K562 (cell line): ENCODE measurements at regions not wholly inside any gene's neighbourhood (a gene's known extent, or its start where the extent isn't known, plus 50 kb on each side); places are given as distances from the start of the nearest gene placed in this dataset.

Source experiments
- ATAC-seq: fragments of 200-7000 bp; cut with Tn5 transposase; 3 replicates; pipeline ENCODE4 v1.9.1; 2020; ENCODE audit warnings: moderate library complexity
- BruUV-seq: library from RNA; stranded (reverse); fragments of 400-500 nt; replicated peaks from 2 replicates; lab custom pipeline; 2021; lab: Mats Ljungman, UMichigan
- CTCF ChIA-PET: fragments of 300-600 bp; formaldehyde crosslinking; extraction: SDS; loops from one replicate; lab custom pipeline; 2021; ENCODE audit warnings: low intra/inter-chr PET ratio; lab: Yijun Ruan, JAX
- POLR2A ChIA-PET: fragments of 300-600, 350-650 bp; sonication (Branson Sonifier 250); formaldehyde crosslinking; extraction: SDS; loops from one replicate; lab custom pipeline; 2021; ENCODE audit warnings: antibody characterized with exemption, inconsistent platforms; lab: Yijun Ruan, JAX
- DNase-seq, 4 experiments: peaks; one replicate each; pipeline versions ENCODE4 v3.0.0 to v3.0.0-alpha.2; 2011 to 2018; ENCODE audit warnings: low spot score in 3 of 4, mixed read lengths in 3 of 4; ENCODE audit errors: extremely low read depth in 1 of 4
- FAIRE-seq: peaks from 2 replicates; lab custom pipeline; 2011; peaks lifted over from hg19 to GRCh38; lab: Jason Lieb, UNC
- H2AFZ ChIP-seq: 2 replicates; pipeline ENCODE4 v1.6.0; 2011; ENCODE audit warnings: low read depth, low read length, control low read depth, inconsistent platforms
- H3K27ac ChIP-seq: fragments of 200-600 bp; 3 replicates; pipeline ENCODE4 v1.8.0; 2011; ENCODE audit warnings: low read depth, mild to moderate bottlenecking, control low read depth, inconsistent platforms, low read length, moderate library complexity, mixed read lengths; ENCODE audit errors: extremely low read depth
- H3K27me3 ChIP-seq, 2 experiments: fragments of 300-600 bp in 1 of 2; 2 replicates in 1 of 2; 3 replicates in 1 of 2; pipeline versions ENCODE4 v1.6.0 to v1.8.0; 2011; ENCODE audit warnings: inconsistent platforms in 2 of 2, low read length in 2 of 2, mild to moderate bottlenecking in 1 of 2, mixed read lengths in 1 of 2, moderate library complexity in 1 of 2; ENCODE audit not compliant: control insufficient read depth in 2 of 2, insufficient read depth in 2 of 2
- H3K36me3 ChIP-seq: fragments of 300-600 bp; 3 replicates; pipeline ENCODE4 v1.8.0; 2011; ENCODE audit warnings: mild to moderate bottlenecking, low read length, inconsistent platforms; ENCODE audit not compliant: control insufficient read depth, insufficient read depth
- H3K4me1 ChIP-seq, 2 experiments: fragments of 200-600 bp in 1 of 2; replicated peaks in 1 of 2; 2 replicates in 1 of 2; 3 replicates in 1 of 2; pipeline versions ENCODE4 v1.5.1 to v1.8.0; 2011; ENCODE audit warnings: inconsistent platforms in 2 of 2, low read length in 2 of 2, mild to moderate bottlenecking in 1 of 2, mixed read lengths in 1 of 2, moderate library complexity in 1 of 2; ENCODE audit not compliant: control insufficient read depth in 2 of 2, insufficient read depth in 2 of 2
- H3K4me2 ChIP-seq: 2 replicates; pipeline ENCODE4 v1.6.1; 2011; ENCODE audit warnings: low read length, control low read depth, inconsistent platforms, mixed read lengths; ENCODE audit not compliant: insufficient read depth
- H3K4me3 ChIP-seq: fragments of 200-600 bp; sonication (generic), shearing (Covaris generic); 2 replicates; pipeline ENCODE4 v1.5.1; 2016; ENCODE audit warnings: control low read depth, inconsistent platforms
- H3K79me2 ChIP-seq: fragments of 200-600 bp; 3 replicates; pipeline ENCODE4 v1.8.0; 2011; ENCODE audit warnings: low read length, inconsistent platforms; ENCODE audit not compliant: control insufficient read depth, insufficient read depth
- H3K9ac ChIP-seq, 2 experiments: 2 replicates each; pipeline versions ENCODE4 v1.6.0 to v1.6.1; 2011; ENCODE audit warnings: low read depth in 2 of 2, low read length in 2 of 2, control low read depth in 1 of 2, inconsistent platforms in 1 of 2, mild to moderate bottlenecking in 1 of 2, mixed read lengths in 1 of 2; ENCODE audit not compliant: insufficient read depth in 1 of 2
- H3K9me1 ChIP-seq: one replicate; pipeline ENCODE4 v1.6.0; 2011; ENCODE audit warnings: inconsistent platforms, mild to moderate bottlenecking, low read length, moderate library complexity; ENCODE audit not compliant: control insufficient read depth, insufficient read depth
- H3K9me3 ChIP-seq: replicated peaks from 2 replicates; pipeline ENCODE4 v1.5.1; 2011; ENCODE audit warnings: low read depth, low read length, inconsistent platforms; ENCODE audit not compliant: control insufficient read depth, insufficient read depth
- H4K20me1 ChIP-seq: replicated peaks from 2 replicates; pipeline ENCODE4 v1.6.1; 2011; ENCODE audit warnings: low read length, inconsistent platforms, mixed read lengths; ENCODE audit not compliant: control insufficient read depth, insufficient read depth
- BDP1 ChIP-seq: IDR thresholded peaks from 3 replicates; pipeline ENCODE4 v1.6.1; 2011; ENCODE audit not compliant: insufficient read length, insufficient read depth
- BHLHE40 ChIP-seq: IDR thresholded peaks from 2 replicates; pipeline ENCODE4 v1.6.1; 2011; ENCODE audit warnings: low read length, improper control_type of control experiment
- CBFA2T2 ChIP-seq: fragments of 450-650 bp; conservative IDR thresholded peaks from 2 replicates; pipeline ENCODE4 v1.6.1; 2017; ENCODE audit warnings: mild to moderate bottlenecking
- ELF4 ChIP-seq: fragments of 450-650 bp; formaldehyde crosslinking; IDR thresholded peaks from 2 replicates; pipeline ENCODE4 v1.4.0; 2022; ENCODE audit warnings: missing genetic modification characterization
- EP400 ChIP-seq: fragments of 450-650 bp; IDR thresholded peaks from 2 replicates; pipeline ENCODE4 v1.6.1; 2017; ENCODE audit warnings: antibody characterized with exemption, mild to moderate bottlenecking, moderate library complexity
- GATA2 ChIP-seq: sonication (generic); formaldehyde crosslinking; IDR thresholded peaks from 2 replicates; pipeline ENCODE4 v1.4.0; 2020; ENCODE audit warnings: mild to moderate bottlenecking, missing genetic modification reagents
- HDAC3 ChIP-seq: fragments of 450-650 bp; IDR thresholded peaks from 2 replicates; pipeline ENCODE4 v1.6.1; 2018; ENCODE audit warnings: borderline replicate concordance, mild to moderate bottlenecking, moderate library complexity; ENCODE audit not compliant: partially characterized antibody
- MCM7 ChIP-seq, 2 experiments: fragments of 450-650 bp; IDR thresholded peaks; 2 replicates each; pipeline ENCODE4 v1.6.1; 2016 to 2018
- MIER1 ChIP-seq: fragments of 450-650 bp; IDR thresholded peaks from 2 replicates; pipeline ENCODE4 v1.6.1; 2016; ENCODE audit warnings: antibody characterized with exemption, mild to moderate bottlenecking, low read depth
- NFIX ChIP-seq: fragments of 250-450 bp; sonication (Bioruptor Pico); IDR thresholded peaks from 2 replicates; pipeline ENCODE4 v1.4.0; 2020; ENCODE audit warnings: low read depth, mild to moderate bottlenecking, moderate library complexity
- NFRKB ChIP-seq: fragments of 450-650 bp; IDR thresholded peaks from 2 replicates; pipeline ENCODE4 v1.6.1; 2016; ENCODE audit warnings: low read depth
- RBM25 ChIP-seq: fragments of 200-400 bp; formaldehyde crosslinking; IDR thresholded peaks from 2 replicates; pipeline ENCODE4 v1.6.1; 2018; ENCODE audit warnings: low read length, low read depth, moderate library complexity; ENCODE audit not compliant: severe bottlenecking
- TAF1 ChIP-seq: IDR thresholded peaks from 2 replicates; pipeline ENCODE4 v1.6.1; 2011; ENCODE audit warnings: mild to moderate bottlenecking, low read length, moderate library complexity; ENCODE audit not compliant: insufficient read depth, control insufficient read depth, severe bottlenecking; ENCODE audit errors: extremely low read depth
- TAL1 ChIP-seq: fragments of 450-650 bp; IDR thresholded peaks from 2 replicates; pipeline ENCODE4 v1.6.1; 2016; ENCODE audit warnings: mild to moderate bottlenecking
- TRIM24 ChIP-seq, 2 experiments: fragments of 450-650 bp; IDR thresholded peaks; 2 replicates each; pipeline ENCODE4 v1.6.1; 2016
- WHSC1 ChIP-seq: IDR thresholded peaks from one replicate; pipeline ENCODE4 v1.6.1; 2012; ENCODE audit warnings: low read length, control low read depth, inconsistent platforms
- ZFX ChIP-seq: sonication (generic); formaldehyde crosslinking; IDR thresholded peaks from 2 replicates; pipeline ENCODE4 v1.8.0; 2022; ENCODE audit warnings: mild to moderate bottlenecking, missing genetic modification reagents, moderate library complexity
- WGBS: fragments of 100-300 bp; shearing (Covaris generic); methylation state at CpG from one replicate; pipeline ENCODE4 v1.1.6; 2016; ENCODE audit warnings: low coverage, mixed read lengths; ENCODE audit not compliant: insufficient coverage; ENCODE audit errors: missing lambda C conversion rate; 5-methylcytosine and 5-hydroxymethylcytosine counted together
- in situ Hi-C: fragments of 300-500 bp; cut with MboI; formaldehyde crosslinking; loops from 4 replicates; pipeline ENCODE4 v1.15.0; 2018; ENCODE audit warnings: inconsistent platforms, mixed read lengths
- intact Hi-C: fragments of 100-400 bp; cut with micrococcal nuclease; formaldehyde crosslinking; loops from 2 replicates; pipeline ENCODE4 v1.14.2; 2022
- TF ChIP-seq, protein P1 (sequence below): fragments of 200-400 bp; formaldehyde crosslinking; IDR thresholded peaks from 2 replicates; pipeline ENCODE4 v1.6.1; 2017; ENCODE audit warnings: mild to moderate bottlenecking, low read depth, low read length, moderate library complexity
- TF ChIP-seq, protein P2 (sequence below): fragments of 250-450 bp; sonication (Bioruptor Pico); IDR thresholded peaks from 2 replicates; pipeline ENCODE4 v1.5.1; 2021; ENCODE audit warnings: mild to moderate bottlenecking
- TF ChIP-seq, protein P3 (sequence below): fragments of 250-450 bp; sonication (Bioruptor Pico); IDR thresholded peaks from 2 replicates; pipeline ENCODE4 v1.4.0; 2020; ENCODE audit warnings: mild to moderate bottlenecking, moderate library complexity

DNA sequence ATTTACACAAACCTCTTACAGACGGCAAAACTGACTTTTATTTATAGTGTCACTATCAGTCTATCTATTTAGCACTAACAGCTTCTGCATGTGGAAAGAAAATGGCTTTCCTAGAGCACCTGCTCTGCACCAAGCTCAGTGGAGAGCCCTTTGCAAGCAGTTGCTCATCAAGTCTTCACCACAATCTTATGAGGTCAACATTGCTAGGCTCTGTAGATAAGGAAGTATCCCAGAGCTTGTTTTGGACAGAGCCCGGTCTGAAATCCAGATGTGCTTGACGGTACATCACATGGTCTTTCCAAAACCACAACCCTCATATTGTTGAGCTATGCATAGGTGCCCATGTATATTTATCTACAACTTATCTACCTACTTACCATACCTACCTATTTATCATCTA lies 572.7 kb upstream of the CDH5 start (continued):
- TF ChIP-seq NFRKB (no peak), ELF4 (CRISPR knock-in tag) (no peak), NFIX (CRISPR knock-in tag) (no peak), CBFA2T2 (0 out of 2 replicates have a peak, but pooled peaks have one; percentile 14), TRIM24 (IDR thresholded peaks at IDR 0.05) (0 out of 4 replicates have a peak, but pooled peaks of 1 of the 2 experiments have one; percentile 20)

DNA sequence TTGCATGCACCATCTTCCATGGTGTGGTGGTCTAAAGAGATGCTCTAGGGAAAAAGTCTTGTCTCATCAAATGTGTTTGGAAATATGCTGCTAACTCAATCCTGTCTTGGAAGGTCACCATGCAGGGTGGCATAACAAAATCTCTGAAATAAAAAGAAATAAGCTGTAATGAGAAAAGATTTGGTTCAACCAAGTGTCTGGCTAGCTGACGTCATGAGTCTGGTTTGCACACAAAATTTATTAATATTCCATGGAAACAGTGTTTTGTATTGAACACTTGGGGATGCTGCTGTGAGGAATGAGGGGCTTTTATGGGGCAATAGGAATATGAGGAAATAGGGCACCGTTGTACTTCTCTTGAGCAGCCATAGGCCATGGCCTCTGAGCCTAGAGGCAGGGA lies 575.7 kb upstream of the CDH5 start:
- POLR2A ChIA-PET, result no interaction called here
- H3K27me3 ChIP-seq, result no peaks in the 10 kb centered on the region
- H4K20me1 ChIP-seq, result no peaks in the 10 kb centered on the region
- no peak for FAIRE-seq
- ATAC-seq, result no peak
- BruUV-seq, result no TSS peak
- WGBS, result 14% methylated on average over 2 of the region's 2 CpGs
- in situ Hi-C loops, result no loop called here
- H3K9me1 ChIP-seq, result no peaks in the 10 kb centered on the region
- DNase-seq, result no peak
- H3K36me3 ChIP-seq, result no peaks in the 10 kb centered on the region
- no peak overlapping the region for H3K4me3 ChIP-seq
- no peaks in the 10 kb centered on the region for H3K4me1 ChIP-seq
- CTCF ChIA-PET, result no interaction called here
- H2AFZ ChIP-seq, result no peak overlapping the region
- intact Hi-C loops, result no loop called here
- no peak overlapping the region for H3K4me2 ChIP-seq
- no peaks in the 10 kb centered on the region for H3K79me2 ChIP-seq
- no peak overlapping the region for H3K9ac ChIP-seq
- H3K27ac ChIP-seq, result no peak overlapping the region
- no peaks in the 10 kb centered on the region for H3K9me3 ChIP-seq
- TF ChIP-seq TAL1, result no peak
- no peak for TF ChIP-seq HDAC3
- TF ChIP-seq TAF1, result no peak
- no peak for TF ChIP-seq ZFX (CRISPR knock-in tag)
- TF ChIP-seq, protein P1, sequence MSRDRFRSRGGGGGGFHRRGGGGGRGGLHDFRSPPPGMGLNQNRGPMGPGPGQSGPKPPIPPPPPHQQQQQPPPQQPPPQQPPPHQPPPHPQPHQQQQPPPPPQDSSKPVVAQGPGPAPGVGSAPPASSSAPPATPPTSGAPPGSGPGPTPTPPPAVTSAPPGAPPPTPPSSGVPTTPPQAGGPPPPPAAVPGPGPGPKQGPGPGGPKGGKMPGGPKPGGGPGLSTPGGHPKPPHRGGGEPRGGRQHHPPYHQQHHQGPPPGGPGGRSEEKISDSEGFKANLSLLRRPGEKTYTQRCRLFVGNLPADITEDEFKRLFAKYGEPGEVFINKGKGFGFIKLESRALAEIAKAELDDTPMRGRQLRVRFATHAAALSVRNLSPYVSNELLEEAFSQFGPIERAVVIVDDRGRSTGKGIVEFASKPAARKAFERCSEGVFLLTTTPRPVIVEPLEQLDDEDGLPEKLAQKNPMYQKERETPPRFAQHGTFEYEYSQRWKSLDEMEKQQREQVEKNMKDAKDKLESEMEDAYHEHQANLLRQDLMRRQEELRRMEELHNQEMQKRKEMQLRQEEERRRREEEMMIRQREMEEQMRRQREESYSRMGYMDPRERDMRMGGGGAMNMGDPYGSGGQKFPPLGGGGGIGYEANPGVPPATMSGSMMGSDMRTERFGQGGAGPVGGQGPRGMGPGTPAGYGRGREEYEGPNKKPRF, result no peak
- TF ChIP-seq, protein P2, sequence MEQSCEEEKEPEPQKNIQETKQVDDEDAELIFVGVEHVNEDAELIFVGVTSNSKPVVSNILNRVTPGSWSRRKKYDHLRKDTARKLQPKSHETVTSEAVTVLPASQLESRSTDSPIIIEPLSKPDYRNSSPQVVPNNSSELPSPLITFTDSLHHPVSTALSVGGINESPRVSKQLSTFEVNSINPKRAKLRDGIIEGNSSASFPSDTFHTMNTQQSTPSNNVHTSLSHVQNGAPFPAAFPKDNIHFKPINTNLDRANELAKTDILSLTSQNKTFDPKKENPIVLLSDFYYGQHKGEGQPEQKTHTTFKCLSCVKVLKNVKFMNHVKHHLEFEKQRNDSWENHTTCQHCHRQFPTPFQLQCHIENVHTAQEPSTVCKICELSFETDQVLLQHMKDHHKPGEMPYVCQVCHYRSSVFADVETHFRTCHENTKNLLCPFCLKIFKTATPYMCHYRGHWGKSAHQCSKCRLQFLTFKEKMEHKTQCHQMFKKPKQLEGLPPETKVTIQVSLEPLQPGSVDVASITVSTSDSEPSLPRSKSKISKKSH (CRISPR knock-in tag), result no peak
- no peak for TF ChIP-seq GATA2
- no peak for TF ChIP-seq WHSC1
- TF ChIP-seq RBM25, result no peak
- TF ChIP-seq EP400, result no peak
- no peak for TF ChIP-seq MIER1
- TF ChIP-seq BHLHE40, result no peak
- TF ChIP-seq, protein P3, sequence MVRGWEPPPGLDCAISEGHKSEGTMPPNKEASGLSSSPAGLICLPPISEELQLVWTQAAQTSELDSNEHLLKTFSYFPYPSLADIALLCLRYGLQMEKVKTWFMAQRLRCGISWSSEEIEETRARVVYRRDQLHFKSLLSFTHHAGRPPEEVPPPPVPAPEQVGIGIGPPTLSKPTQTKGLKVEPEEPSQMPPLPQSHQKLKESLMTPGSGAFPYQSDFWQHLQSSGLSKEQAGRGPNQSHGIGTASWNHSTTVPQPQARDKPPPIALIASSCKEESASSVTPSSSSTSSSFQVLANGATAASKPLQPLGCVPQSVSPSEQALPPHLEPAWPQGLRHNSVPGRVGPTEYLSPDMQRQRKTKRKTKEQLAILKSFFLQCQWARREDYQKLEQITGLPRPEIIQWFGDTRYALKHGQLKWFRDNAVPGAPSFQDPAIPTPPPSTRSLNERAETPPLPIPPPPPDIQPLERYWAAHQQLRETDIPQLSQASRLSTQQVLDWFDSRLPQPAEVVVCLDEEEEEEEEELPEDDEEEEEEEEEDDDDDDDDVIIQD, result no peak
- TF ChIP-seq MCM7 (IDR thresholded peaks at IDR 0.05), result no peak
- TF ChIP-seq BDP1, result no peak
